PC-3 (cell line): ENCODE measurements at regions not wholly inside any gene's neighbourhood (a gene's known extent, or its start where the extent isn't known, plus 50 kb on each side); places are given as distances from the start of the nearest gene placed in this dataset.
A peak's percentile ranks its signal among the peaks of the same experiment; 100 is the strongest.
"Not testable (repeated sequence)": the region's sequence is repeated elsewhere in the genome, so short reads cannot be mapped to it uniquely, and the experiment has no call there.

Experiments
- ATAC-seq: fragments of 200-7000 bp; cut with Tn5 transposase; 2 replicates; pipeline ENCODE4 v1.9.1; 2020; ENCODE audit warnings: mild to moderate bottlenecking, moderate library complexity
- BruUV-seq: library from RNA; stranded (reverse); fragments of 400-500 nt; replicated peaks from 2 replicates; lab custom pipeline; 2021; lab: Mats Ljungman, UMichigan
- CTCF ChIA-PET: fragments of 300-600 bp; sonication (Branson Sonifier 250); formaldehyde crosslinking; loops from one replicate; lab custom pipeline; 2022; ENCODE audit warnings: antibody characterized with exemption; lab: Charles Lee
- POLR2A ChIA-PET: fragments of 300-600 bp; sonication (Branson Sonifier 250); formaldehyde crosslinking; loops from one replicate; lab custom pipeline; 2022; ENCODE audit warnings: antibody characterized with exemption; ENCODE audit not compliant: unreplicated experiment; lab: Charles Lee
- DNase-seq: peaks from one replicate; pipeline ENCODE4 v3.0.0-alpha.2; 2015
- H2AFZ ChIP-seq: fragments of 300-600 bp; sonication (generic); 2 replicates; pipeline ENCODE4 v1.6.0; 2016; ENCODE audit warnings: antibody characterized with exemption, low read length
- H3F3A ChIP-seq: fragments of 300-600 bp; sonication (generic); one replicate; pipeline ENCODE4 v1.6.0; 2017; ENCODE audit warnings: antibody characterized with exemption, low read length, control low read depth, mild to moderate bottlenecking; ENCODE audit not compliant: unreplicated experiment
- H3K27ac ChIP-seq: fragments of 300-600 bp; sonication (generic); 2 replicates; pipeline ENCODE4 v1.5.1; 2016; ENCODE audit warnings: mild to moderate bottlenecking, low read length
- H3K27me3 ChIP-seq: fragments of 300-600 bp; sonication (generic); 2 replicates; pipeline ENCODE4 v1.6.1; 2016; ENCODE audit warnings: low read length, mixed read lengths
- H3K36me3 ChIP-seq: fragments of 300-600 bp; sonication (generic); 2 replicates; pipeline ENCODE4 v1.6.1; 2016; ENCODE audit warnings: low read depth, mixed run types, low read length, mixed read lengths
- H3K4me1 ChIP-seq: fragments of 300-600 bp; sonication (generic); 2 replicates; pipeline ENCODE4 v1.5.1; 2016; ENCODE audit warnings: low read length; ENCODE audit not compliant: insufficient read depth
- H3K4me2 ChIP-seq: fragments of 300-600 bp; sonication (generic); 2 replicates; pipeline ENCODE4 v1.6.0; 2016; ENCODE audit warnings: low read length
- H3K4me3 ChIP-seq: fragments of 300-600 bp; sonication (generic); 2 replicates; pipeline ENCODE4 v1.5.1; 2016; ENCODE audit warnings: mild to moderate bottlenecking, low read length, mixed read lengths
- H3K79me2 ChIP-seq: fragments of 300-600 bp; sonication (generic); 2 replicates; pipeline ENCODE4 v1.6.1; 2017; ENCODE audit warnings: low read length, mixed read lengths
- H3K9ac ChIP-seq: fragments of 300-600 bp; sonication (generic); 2 replicates; pipeline ENCODE4 v1.6.0; 2016; ENCODE audit warnings: mild to moderate bottlenecking, low read length
- H3K9me2 ChIP-seq: fragments of 300-600 bp; sonication (generic); replicated peaks from 2 replicates; pipeline ENCODE4 v1.6.1; 2016; ENCODE audit warnings: mixed run types, low read length, mixed read lengths
- H3K9me3 ChIP-seq: fragments of 300-600 bp; sonication (generic); 2 replicates; pipeline ENCODE4 v1.6.1; 2016; ENCODE audit warnings: low read length, mixed read lengths
- H4K20me1 ChIP-seq: fragments of 300-600 bp; sonication (generic); 2 replicates; pipeline ENCODE4 v1.6.1; 2016; ENCODE audit warnings: low read length, mixed read lengths
- CTCF ChIP-seq: fragments of 300-600 bp; sonication (generic); conservative IDR thresholded peaks from 2 replicates; pipeline ENCODE4 v1.5.1; 2017; ENCODE audit warnings: antibody characterized with exemption, low read depth, mild to moderate bottlenecking, low read length
- EZH2 ChIP-seq: fragments of 300-600 bp; sonication (generic); IDR thresholded peaks from one replicate; pipeline ENCODE4 v1.6.1; 2017; ENCODE audit warnings: antibody characterized with exemption, mild to moderate bottlenecking, low read length; ENCODE audit not compliant: unreplicated experiment
- EZH2phosphoT487 ChIP-seq: fragments of 300-600 bp; sonication (generic); IDR thresholded peaks from 2 replicates; pipeline ENCODE4 v1.6.1; 2018; ENCODE audit warnings: mild to moderate bottlenecking, antibody characterized with exemption, low read length, borderline replicate concordance
- intact Hi-C: fragments of 100-400 bp; cut with micrococcal nuclease; formaldehyde crosslinking; loops from 2 replicates; pipeline ENCODE4 v1.9.0; 2023

DNA sequence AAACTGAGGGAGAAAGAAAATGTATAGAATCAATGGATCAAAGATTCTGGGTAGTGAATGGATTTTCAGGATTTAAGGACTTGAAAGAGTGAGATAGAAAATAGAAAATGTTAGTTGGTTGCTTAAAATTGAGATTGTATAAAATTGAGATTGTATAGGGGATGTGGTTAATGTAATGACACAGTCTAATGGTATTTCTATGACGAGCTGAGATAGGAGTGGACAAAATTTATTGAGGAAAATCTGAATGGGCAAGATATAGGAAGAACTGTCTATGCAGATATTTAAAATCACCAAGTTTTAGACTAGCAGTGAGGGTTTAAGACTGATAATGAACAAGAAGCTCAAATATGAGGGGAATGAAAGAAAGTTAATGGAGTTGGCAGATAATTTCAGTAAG lies 406.6 kb downstream of the NYAP2 start:
- no TSS peak for BruUV-seq
- peak; percentile 69 for ATAC-seq

DNA sequence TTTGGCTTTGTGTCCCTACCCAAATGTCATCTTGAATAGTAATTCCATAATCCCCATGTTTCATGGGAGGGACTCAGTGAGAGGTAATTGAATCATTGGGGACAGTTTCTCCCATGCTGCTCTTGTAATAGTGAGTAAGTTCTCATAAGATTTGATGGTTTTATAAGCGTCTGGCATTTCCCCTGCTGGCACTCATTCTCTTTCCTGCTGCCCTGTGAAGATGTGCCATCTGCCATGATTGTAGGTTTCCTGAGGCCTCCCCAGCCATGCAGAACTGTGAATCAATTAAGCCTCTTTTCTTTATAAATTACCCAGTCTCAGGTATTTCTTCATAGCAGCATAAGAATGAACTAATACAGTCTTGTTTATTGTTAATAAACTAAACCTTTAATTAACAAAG lies 402.6 kb downstream of the NYAP2 start:
- H3K9ac ChIP-seq, ATAC-seq, H3K9me2 ChIP-seq, H3K27me3 ChIP-seq, H3K36me3 ChIP-seq, H3K27ac ChIP-seq, DNase-seq, H4K20me1 ChIP-seq, H3K79me2 ChIP-seq, CTCF ChIA-PET, H3K4me2 ChIP-seq, BruUV-seq, H2AFZ ChIP-seq, H3K9me3 ChIP-seq, intact Hi-C loops, H3K4me3 ChIP-seq, H3F3A ChIP-seq, POLR2A ChIA-PET: not testable (repeated sequence)
- H3K4me1 ChIP-seq = peaks cover 12% of the 10 kb centered on the region

More for the DNA sequence above, 406.6 kb downstream of the NYAP2 start:
- intact Hi-C loops = no loop called here
- peaks cover 12% of the 10 kb centered on the region for H3K4me1 ChIP-seq
- H3K27me3 ChIP-seq = no peaks in the 10 kb centered on the region
- no peak for TF ChIP-seq CTCF
- TF ChIP-seq EZH2phosphoT487 = no peak
- TF ChIP-seq EZH2 = no peak
- H3K9me2 ChIP-seq = no peaks in the 10 kb centered on the region
- peak; percentile 47 for DNase-seq
- no peak overlapping the region for H2AFZ ChIP-seq
- no peak overlapping the region for H3K4me3 ChIP-seq
- no peaks in the 10 kb centered on the region for H3K36me3 ChIP-seq
- no peaks in the 10 kb centered on the region for H3K9me3 ChIP-seq
- ChIA-PET POLR2A (no interaction called here), CTCF (interaction anchor here (0.5 kb wide), 1 partner anchor 113 kb away, joined by 3 read pairs; no protein-coding TSS in a partner anchor)
- H3F3A ChIP-seq = no peaks in the 10 kb centered on the region
- H3K27ac ChIP-seq = no peak overlapping the region
- H3K4me2 ChIP-seq = no peak overlapping the region
- H4K20me1 ChIP-seq = no peaks in the 10 kb centered on the region
- no peaks in the 10 kb centered on the region for H3K79me2 ChIP-seq
- H3K9ac ChIP-seq = no peak overlapping the region

DNA sequence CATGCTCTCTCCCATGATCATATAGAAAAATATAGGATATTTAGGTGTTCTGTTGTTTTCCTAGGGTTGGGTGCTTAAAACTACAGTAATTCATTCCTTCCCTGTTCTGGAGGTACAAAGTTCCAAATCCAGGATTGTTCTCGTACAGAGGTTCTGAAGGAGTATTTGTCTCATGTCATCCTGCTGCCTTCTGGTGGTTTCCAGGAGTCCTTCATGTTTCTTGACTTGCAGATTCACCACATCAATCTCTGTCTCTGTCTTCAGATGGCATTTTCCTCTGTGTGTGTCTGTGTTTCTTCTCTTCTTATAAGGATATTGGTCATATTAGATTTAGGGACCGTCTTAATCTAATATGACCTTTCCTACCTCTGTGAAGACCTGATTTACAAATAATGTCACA lies 397.9 kb downstream of the NYAP2 start:
- Histone ChIP-seq H4K20me1 (no peaks in the 10 kb centered on the region), H3K4me2 (no peak overlapping the region), H3K9me3 (no peaks in the 10 kb centered on the region), H3K9me2 (no peaks in the 10 kb centered on the region), H3K27me3 (no peaks in the 10 kb centered on the region), H2AFZ (no peak overlapping the region), H3K4me3 (no peak overlapping the region), H3K4me1 (no peaks in the 10 kb centered on the region), H3K9ac (no peak overlapping the region), H3K36me3 (no peaks in the 10 kb centered on the region), H3K27ac (no peak overlapping the region), H3F3A (no peaks in the 10 kb centered on the region), H3K79me2 (no peaks in the 10 kb centered on the region)
- DNase-seq (no peak), ATAC-seq (no peak)
- ChIA-PET POLR2A (no interaction called here), CTCF (no interaction called here)
- TF ChIP-seq EZH2 (no peak), EZH2phosphoT487 (no peak), CTCF (0 out of 2 replicates have a peak, but pooled peaks have one; percentile 22)
- BruUV-seq = no TSS peak
- intact Hi-C loops = loop anchor here (1.0 to 10.0 kb wide), 2 partner anchors 127 to 997 kb away; partner anchors contain the start of gene IRS1
